HG03565 (cell line): ENCODE measurements at regions not wholly inside any gene's neighbourhood (a gene's known extent, or its start where the extent isn't known, plus 50 kb on each side); places are given as distances from the start of the nearest gene placed in this dataset.

ENCODE experiments used
- ATAC-seq: cut with Tn5 transposase; IDR thresholded peaks from one replicate; pipeline ENCODE4 v1.9.1; 2021; ENCODE audit warnings: mild to moderate bottlenecking, moderate library complexity; ENCODE audit not compliant: unreplicated experiment

DNA sequence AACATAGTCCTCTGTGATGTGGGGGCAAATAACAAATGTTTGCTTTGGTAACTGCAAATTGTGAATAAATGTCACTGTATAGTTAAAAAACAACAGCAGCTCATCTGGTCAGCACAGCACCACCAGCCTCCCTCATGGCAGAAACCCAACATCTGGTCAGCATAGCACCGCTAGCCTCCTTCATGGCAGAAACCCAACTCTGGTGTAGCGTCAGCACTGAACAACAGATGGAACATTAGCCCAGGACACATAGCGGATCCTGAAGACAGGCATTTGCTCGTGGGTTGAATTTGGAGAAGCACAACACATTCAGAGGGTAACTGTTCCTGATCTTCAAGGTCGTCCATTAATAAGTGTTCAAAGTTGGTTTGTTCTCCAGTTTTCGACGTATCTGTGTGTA, 265.9 kb downstream of the DLL1 start:
- ATAC-seq = no peak

DNA sequence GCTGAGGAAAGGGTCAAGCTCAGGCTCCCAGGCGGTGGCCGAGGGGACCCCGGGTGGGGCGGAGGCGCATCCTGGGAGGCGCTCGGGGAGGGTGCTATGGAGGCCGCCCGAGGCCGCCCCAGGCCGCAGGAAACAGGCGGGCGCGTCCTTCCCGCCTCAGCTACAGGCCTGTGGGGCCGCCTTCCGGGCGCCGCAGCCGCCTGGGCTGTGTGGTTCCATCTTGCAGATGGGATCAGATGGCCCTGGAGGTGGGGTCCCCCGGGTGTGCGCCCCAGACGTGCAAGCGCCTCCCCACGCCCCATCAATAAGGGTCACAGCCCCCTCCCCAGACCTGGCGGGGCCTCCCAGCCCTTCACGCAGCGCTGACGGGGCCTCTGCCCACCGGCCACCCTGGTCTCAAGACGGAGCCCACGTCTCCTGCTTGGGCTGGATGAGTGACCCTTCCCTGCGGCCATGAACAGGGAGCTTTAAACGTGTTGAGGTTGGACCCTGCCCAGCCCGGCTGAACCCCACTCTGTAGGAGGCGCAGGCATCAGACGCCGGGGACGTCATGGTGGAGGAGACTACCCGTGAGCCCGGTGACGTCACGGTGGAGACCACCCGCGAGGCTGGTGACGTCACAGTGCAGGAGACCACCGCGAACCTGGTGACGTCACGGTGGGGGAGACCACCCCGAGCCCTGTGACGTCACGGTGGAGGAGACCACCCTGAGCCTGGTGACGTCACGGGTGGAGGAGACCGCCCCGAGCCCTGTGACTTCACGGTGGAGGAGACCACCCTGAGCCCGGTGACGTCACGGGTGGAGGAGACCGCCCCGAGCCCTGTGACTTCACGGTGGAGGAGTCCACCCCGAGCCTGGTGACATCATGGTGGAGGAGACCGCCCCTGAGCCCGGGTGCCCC, 267.0 kb downstream of the DLL1 start:
- ATAC-seq = no peak

DNA sequence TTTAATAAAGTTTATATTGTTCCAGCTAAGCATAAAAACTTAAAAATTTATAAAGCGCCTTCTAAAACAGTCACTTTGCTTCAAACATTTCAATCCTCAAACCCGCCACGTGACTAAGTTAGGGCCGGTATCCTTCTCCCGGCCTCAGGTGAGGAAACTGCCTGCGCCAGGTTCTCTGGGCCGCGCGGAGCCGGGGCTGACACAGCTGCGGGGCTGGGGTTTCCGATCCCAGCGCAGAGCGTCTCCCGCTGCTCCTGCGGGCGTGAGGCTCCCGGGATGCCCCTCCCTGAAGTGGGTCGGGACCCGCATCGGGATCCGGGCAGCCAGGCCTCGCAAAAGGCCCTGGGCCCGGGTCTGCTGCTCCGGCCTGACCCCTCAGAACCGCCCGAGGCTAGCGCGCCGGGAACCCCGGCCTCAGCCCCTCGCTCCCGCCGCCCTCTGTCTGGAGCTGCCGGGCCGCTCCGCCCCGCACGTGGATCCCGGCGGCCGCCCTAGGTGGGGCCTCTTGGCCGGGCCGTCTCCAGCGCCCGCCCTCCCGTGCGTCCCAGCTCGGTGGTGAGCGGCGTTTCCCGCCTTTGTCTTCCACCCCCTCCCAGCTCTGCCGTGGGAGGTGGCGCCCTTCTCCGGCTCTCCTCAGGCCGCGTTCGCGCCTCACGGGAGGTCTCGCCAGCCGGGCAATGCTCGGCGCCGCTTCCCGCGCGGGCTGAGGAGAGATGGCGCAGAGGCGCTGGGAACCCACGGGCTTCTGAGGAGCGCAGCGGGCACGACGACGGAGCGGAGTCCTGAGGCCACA, 267.9 kb downstream of the DLL1 start:
- no peak for ATAC-seq

DNA sequence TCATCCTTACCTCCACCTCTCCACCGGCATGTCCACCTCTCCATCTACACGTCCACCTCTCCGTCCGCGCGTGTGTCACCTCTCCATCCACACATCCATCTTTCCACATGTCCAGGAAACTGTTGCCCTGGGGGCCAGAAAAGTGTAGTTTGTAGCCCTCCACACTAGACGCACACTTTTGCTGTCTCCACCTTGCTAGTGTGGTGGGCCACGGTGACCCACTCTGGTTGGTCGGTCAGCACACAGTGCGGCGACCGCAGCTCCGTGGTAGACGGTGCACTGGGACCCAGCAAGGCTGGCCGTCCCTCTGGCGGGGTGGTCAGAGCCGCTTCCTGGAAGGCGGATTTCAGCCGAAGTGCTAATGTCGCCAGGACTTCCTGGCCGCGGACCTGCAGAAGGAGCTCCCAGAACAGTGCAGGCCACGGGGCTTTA, 268.6 kb downstream of the DLL1 start:
- no peak for ATAC-seq

DNA sequence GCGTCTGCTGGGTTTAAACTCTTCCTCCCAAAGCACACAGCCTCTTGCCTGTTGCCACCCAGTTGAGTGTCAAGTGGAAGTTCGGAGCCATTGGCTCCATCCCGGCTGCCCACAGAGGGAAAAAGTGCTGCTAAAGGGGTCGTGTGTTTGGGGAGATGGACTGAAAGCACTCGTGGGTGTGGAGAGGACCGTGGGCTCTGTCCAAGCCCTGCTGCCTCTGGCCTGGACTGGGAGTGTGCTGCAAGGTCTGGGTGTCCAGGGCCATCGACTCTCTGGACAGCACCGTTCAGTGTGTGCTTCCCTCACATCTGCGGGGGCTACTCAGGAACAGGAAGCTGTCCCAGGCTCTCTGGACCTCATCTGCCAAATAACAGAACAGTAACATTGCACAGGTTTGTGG, 269.3 kb downstream of the DLL1 start:
- no peak for ATAC-seq

DNA sequence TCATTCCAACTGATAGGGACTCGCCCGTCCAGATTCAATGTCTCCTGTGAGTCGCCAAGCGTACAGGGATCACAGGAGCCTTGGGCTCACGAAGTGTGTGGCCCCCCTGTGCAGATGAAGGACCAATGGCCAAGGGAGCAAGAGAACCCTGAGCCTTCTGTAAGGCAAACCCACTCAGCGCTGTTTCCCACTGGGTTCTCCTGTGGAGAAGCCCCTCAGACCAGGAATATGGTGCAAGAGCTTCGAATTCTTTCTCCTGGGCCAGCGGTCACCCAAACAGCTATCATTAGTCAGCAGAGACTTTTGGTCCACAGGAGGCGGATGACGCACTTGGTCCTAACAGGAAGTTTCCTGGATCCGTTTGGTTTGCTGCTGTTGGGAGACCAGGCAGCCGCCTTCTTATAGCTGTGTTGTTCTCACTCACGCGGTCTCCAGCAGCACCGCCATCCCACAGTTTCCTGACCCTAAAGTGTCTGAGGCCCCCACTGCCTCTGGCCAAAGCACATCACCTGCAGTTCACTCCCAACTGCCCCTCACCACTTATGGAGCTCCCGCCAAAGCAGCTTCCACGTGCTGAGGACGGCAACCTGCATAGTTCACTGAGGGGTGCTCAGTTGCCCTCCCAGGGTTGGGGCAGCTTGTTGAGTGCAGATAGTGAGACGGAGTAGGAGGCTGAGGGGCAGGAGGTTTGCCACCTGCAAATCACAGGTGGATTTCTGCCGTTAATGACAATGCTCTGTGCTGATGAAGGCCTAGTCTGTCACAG, 268.6 kb downstream of the ERMARD start:
- no peak for ATAC-seq

DNA sequence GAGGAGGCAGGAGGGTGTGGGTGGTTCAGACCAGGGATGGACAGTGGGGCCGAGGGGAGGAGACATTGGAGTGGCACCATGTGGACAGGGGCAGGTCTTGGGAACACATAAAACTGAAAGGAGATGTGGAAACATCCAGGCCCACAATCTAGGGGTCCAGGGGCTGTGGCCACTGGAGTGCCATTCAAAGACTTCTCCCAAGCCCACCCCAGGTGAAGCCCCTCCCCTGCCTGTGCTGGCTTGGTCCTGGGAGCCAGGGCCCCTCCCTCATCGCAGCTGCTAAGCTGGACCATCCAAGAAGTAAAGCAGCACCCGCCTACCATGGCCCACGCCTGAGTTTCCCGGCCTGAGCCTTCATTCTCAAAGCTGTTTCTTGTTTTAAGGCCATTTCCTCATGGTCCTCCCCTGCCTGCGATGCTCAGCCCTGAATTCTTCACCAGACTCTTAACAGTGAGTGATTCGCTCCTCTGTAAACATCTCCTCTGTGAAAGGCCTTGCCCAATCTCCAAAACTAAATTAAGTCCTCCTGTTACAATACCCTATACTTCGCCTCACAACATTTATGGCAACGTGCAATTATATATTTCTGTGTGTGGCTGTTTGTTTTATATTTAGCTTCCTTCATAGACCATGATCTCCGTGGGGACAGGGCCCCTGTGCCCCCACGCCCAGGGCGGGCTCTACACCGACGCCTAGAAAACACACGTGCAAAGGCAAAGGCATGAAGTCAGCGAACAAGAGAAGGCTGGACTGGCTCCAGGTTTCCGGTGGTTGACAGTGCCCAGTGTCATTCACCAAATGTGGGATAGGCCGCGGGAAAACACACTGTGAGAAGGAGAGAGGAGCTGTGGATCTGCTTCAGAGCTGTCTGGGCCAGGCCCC, 267.8 kb downstream of the ERMARD start:
- no peak for ATAC-seq

DNA sequence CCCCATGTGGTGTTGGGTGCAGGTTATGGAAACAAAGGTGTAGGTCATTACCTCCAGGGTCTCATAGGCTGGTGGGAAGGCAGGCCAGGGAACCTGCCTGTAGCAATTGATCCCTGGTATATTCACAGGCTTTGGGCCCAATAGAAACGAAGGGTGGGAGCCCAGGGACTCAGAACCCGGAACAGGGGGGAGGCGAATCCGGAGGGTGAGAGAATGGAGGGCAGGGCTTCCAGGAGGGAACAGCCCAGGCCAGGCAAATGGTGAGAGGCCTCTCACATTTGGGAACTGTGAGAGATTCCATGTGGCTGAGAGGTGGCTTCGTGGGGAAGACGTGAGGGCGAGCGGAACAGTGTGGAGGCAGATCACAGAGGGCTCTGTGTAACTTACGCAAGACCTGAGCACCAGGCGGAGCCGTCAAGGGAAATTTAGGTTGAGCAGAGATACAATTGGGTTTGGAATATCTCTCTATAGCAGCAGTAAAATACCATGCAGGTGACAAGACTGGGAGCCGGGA, 267.1 kb downstream of the ERMARD start:
- no peak for ATAC-seq

DNA sequence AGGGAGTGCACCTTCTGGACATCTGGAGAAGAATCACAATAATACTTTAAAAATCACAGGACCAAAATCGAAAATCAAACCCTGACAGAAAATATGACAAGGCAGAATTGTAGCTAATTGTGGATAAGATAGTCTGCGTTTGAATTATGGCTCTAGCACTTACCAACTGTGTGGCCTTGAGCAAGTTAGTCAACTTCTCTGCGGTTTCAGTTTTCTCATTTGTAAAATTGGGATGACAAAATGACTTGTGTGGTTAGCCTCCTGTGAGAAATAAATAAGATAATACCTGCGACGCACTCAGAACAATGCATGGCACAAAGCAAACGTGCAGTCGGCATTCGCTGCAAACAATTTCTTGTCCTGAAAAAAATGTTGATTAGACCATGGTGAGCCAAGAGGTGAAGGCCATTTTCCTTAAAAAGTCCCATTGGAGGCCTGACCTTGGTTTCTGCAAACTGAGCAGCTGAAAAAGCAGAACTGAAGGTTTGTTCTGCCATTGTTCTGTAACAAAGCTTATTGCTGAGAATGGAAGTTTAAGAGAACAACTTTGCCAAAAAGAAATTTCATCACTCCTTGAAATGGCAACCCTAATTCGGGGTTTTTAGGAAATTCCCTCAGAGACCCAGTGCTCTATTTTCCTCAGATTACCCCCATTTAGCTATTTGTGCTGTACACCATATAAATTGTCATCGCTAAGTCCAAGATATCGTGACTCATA, 266.3 kb downstream of the ERMARD start:
- no peak for ATAC-seq

DNA sequence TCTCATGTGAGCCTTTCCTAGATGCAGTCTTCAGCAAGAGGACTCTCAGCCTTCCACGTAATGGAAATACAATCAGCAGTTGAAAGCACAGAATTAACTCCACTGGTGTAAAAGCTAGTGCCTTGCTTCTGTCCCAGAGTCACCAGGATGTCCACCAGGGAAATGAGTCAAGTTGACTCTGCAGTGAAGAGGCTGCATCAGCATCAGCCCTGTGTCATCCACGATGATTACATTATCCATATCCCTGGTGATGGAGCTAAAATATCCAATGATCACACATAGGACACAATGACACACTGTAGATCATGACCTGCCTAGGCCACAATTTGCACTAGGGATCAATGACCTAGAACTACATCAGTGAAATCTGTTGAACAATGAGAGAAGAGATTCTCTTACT, 262.4 kb downstream of the ERMARD start:
- ATAC-seq = no peak

DNA sequence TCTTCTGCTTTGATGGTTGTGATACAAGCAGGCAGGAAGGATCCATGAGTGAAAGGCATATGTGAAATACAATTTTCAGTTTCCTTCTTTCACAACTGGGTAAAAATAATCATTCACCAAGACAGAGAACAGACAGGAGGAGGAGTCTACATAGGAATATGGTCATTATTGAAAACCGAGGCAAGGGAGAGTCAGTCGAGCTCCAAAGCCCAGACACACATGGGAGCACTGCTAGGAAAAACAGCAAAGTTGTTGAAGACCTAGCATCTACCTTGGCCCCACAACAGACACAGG, 260.6 kb downstream of the ERMARD start:
- no peak for ATAC-seq

DNA sequence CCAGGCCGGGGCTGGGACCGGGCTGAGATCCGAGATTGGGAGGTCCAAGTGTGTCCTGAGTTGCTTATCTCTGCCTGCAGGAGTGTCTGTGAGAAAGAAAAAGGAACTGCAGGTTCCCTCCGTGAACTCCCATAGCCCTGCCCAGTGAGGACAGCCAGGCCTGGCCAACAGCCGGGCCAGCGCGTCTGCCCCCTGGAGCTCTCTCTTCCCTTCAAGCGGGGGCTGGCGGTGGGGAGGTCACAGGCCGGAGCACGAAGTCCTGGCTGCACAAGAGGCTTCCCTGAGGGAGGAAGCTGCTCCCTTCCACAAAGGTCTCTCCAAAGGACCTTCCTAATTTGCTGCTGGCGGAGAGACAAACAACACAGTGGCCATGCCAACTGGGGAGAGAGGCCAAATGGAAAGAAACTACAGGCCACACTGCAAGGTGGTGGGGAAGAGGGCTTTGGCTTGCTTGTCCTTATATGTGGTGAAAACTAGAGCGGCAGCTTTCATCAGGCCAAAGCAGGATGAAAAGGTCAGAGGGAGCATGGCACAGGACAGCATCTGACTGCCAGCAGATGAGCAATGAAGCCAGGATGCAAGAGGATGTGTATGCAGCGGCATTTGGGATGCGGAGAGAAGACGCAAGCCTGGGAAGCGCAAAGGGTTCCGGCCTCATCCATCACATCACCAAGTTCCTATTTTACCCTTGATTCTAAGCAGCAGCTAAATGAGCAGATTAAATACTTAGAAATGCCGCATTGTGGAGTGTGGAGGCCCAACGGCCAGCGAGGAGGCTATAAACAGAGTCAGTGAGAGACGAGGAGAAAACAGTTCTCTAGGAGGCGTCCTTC, 260.0 kb downstream of the ERMARD start:
- ATAC-seq = no peak

DNA sequence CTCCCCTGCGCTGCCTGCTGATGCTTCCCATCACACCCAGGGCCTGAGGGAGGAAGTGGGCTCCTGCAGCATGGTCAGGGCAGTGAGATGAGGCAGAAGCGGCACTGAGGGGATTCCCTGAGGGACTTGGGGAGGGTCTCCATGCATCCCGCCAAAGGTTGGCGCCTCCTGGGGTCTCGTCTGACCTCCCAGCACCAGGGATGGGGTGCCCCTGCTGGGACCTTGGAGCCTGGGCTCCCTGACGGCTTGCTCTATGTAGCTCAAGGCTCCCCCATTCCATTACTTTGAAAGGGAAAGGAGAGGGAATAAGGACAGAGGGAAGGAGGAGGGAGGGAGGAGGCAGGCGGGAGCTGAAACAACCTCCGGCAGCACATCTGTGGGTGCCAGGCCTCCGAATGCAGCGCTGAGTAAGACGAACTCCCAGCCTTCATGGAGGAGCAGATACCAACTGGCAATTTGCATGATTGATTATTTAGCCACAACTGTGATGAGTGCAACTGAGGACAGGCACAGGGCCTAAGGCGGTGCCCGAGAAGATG, 259.3 kb downstream of the ERMARD start:
- ATAC-seq = no peak

DNA sequence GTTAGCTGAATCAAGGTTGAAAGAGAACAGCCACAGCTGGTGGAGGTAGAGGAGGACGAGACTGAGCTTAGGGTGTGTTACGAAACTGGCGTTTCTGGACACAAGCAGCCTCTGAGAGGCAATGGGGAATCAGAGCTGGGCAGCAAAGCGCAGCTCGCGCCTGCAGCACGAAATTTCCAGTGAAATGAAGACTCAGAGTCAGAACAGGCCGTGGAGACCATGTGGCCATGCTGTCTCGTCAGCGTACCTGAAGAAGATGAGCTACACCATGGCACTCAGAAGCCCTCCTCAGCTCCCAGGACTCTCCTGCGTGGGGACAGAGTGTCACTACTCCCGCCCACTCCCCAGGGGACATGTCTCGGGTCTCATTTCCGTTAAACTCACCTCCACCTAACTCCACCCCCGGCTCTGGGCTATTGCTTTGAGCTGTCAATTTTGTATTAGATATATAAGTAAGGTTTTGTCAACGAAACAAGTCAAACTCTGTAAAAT, 256.9 kb downstream of the ERMARD start:
- ATAC-seq = no peak

DNA sequence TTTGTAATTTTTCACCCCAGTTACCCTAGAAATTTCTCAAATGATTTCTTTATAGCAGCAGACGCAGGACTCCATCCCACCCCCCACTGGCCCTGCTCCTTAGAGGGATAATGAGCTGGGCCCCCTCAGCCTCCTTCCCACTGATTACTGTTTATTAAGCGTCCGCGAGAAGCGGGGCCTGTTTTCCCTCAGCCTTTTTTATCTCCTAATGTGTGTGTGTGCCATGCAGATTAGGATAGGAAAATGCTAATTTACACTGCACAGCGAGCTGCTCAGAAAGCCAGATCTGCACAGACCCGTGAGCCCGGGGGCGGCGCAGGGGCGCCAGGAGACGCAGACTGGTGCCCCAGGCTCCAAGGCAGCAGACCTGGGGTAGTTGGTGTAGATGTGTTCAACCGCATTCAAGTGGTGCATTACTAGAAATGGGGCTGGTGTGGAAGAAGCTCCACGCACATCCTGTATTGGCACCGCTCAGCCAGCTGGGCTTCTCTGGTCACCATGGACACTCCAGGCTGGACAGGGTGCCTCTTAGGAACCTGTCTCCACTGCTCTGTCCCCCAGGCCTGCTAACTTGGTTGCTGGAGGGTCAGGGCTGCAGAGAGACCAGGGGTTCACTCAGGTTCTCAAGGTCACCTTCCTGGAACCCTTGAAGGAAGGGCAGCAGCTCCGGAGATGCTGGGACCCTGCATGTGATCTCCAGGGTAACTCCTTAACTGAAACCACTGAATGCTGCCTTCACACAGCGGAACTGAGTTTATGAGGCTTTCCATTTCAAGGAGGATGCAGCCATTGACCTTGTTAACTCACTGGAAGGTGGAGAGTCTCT, 256.3 kb downstream of the ERMARD start:
- ATAC-seq = no peak

DNA sequence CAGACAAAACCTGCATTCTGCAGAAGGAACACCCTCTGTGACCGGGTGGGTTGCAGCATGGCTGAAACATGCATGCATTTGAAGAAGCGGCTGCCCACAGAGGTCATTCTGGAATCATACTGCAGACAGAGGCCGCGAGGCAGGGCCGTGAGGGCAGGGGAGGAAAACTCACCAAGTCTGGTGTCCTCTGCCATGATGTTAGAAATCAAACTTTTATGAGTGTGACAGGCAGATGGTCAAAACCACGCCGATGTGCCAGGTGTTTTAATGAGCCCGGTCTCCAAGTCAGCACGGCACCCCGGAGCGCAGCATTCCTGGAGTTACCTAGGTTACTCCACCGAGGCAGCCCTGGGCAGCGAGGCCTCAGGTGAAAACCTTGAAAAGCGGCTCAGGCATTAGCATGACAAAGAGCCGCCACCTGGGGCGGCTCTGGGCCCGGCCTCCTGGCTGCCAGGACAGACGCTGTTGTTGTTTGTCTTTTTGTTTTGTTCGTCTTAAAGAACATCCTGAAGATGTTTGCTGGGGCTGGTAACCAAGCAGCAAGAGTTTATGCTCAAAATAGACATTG, 255.6 kb downstream of the ERMARD start:
- ATAC-seq = no peak
